ENCODE measurements at regions not wholly inside any gene's neighbourhood (a gene's known extent, or its start where the extent isn't known, plus 50 kb on each side); places are given as distances from the start of the nearest gene placed in this dataset.

DNA sequence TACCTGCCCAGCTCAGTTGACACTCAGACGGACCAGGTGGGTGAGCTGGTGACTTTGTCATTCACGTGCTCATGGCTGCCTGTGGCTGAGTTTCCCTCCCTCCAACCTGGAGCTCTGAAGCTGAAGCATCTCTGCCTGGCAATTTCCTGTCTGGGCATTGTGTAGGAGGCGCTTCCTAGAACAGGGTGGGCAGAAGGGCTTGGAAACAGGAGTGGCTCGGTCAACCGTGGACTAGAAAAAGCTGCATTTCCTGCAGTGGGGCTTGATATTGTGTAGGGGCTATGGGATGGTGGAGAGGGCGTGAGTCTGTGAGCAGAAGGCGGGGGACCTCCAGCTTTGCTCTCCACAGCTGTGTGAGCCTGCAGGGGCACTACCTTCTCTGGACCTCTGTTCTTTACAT lies 278.3 kb downstream of the TEX29 start:
- Histone ChIP-seq H3K9me2 (replicated peaks; ENCODE audit: control insufficient read depth, low read length) (no peaks in the 10 kb centered on the region), H3K27ac (ENCODE audit: low read depth, low read length) (no peak overlapping the region), H3K27me3 (ENCODE audit: control insufficient read depth, low read length) (no peaks in the 10 kb centered on the region), H3K79me2 (ENCODE audit: control insufficient read depth, low read length) (no peaks in the 10 kb centered on the region), H3K4me3 (ENCODE audit: low read length) (no peak overlapping the region), H3K36me3 (ENCODE audit: control insufficient read depth, low read length) (no peaks in the 10 kb centered on the region), H3K4me2 (ENCODE audit: low read length) (no peak overlapping the region), H3K9me3 (ENCODE audit: control insufficient read depth, insufficient read depth, low read length) (no peaks in the 10 kb centered on the region), H3K4me1 (ENCODE audit: control insufficient read depth, low read length) (no peaks in the 10 kb centered on the region), H3F3A (ENCODE audit: control insufficient read depth, insufficient read depth) (no peaks in the 10 kb centered on the region), H4K20me1 (ENCODE audit: control insufficient read depth, insufficient read depth, low read depth, low read length) (no peaks in the 10 kb centered on the region)
- TF ChIP-seq EZH2phosphoT487 (IDR thresholded peaks at IDR 0.05; ENCODE audit: borderline replicate concordance, low read length), result no peak
- TF ChIP-seq, protein P1, sequence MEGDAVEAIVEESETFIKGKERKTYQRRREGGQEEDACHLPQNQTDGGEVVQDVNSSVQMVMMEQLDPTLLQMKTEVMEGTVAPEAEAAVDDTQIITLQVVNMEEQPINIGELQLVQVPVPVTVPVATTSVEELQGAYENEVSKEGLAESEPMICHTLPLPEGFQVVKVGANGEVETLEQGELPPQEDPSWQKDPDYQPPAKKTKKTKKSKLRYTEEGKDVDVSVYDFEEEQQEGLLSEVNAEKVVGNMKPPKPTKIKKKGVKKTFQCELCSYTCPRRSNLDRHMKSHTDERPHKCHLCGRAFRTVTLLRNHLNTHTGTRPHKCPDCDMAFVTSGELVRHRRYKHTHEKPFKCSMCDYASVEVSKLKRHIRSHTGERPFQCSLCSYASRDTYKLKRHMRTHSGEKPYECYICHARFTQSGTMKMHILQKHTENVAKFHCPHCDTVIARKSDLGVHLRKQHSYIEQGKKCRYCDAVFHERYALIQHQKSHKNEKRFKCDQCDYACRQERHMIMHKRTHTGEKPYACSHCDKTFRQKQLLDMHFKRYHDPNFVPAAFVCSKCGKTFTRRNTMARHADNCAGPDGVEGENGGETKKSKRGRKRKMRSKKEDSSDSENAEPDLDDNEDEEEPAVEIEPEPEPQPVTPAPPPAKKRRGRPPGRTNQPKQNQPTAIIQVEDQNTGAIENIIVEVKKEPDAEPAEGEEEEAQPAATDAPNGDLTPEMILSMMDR (IDR thresholded peaks at IDR 0.05; ENCODE audit: low read depth, low read length, poor library complexity, severe bottlenecking), result no peak

DNA sequence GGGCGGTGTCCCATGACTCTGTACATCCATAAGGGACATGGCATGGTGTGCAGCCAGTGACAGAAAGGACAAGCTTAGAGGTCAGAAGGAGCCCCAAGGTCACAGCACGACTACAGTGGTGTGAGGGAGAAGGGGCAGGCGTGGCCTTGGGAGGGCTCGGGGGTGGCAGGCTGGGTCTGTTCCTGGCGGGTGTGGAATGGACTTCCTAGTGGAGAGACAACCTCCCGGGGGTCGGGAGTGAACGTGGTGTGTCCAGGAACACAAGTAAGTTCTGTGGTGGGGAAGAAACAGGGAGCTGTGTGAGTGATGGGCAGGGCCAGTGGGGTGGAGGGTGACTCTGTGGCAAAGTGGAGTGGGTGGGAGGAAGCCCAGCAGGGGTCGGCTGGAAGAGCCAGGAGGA lies 279.3 kb downstream of the TEX29 start:
- Histone ChIP-seq H3K4me3 (ENCODE audit: low read length) (no peak overlapping the region), H3K27me3 (ENCODE audit: control insufficient read depth, low read length) (no peaks in the 10 kb centered on the region), H3K36me3 (ENCODE audit: control insufficient read depth, low read length) (no peaks in the 10 kb centered on the region), H3K79me2 (ENCODE audit: control insufficient read depth, low read length) (no peaks in the 10 kb centered on the region), H3K4me2 (ENCODE audit: low read length) (no peak overlapping the region), H3F3A (ENCODE audit: control insufficient read depth, insufficient read depth) (no peaks in the 10 kb centered on the region), H4K20me1 (ENCODE audit: control insufficient read depth, insufficient read depth, low read depth, low read length) (no peaks in the 10 kb centered on the region), H3K9me3 (ENCODE audit: control insufficient read depth, insufficient read depth, low read length) (no peaks in the 10 kb centered on the region), H3K4me1 (ENCODE audit: control insufficient read depth, low read length) (no peaks in the 10 kb centered on the region), H3K27ac (ENCODE audit: low read depth, low read length) (no peak overlapping the region), H3K9me2 (replicated peaks; ENCODE audit: control insufficient read depth, low read length) (no peaks in the 10 kb centered on the region)
- TF ChIP-seq, protein P1 (IDR thresholded peaks at IDR 0.05; ENCODE audit: low read depth, low read length, poor library complexity, severe bottlenecking), result no peak
- TF ChIP-seq EZH2phosphoT487 (IDR thresholded peaks at IDR 0.05; ENCODE audit: borderline replicate concordance, low read length), result no peak

DNA sequence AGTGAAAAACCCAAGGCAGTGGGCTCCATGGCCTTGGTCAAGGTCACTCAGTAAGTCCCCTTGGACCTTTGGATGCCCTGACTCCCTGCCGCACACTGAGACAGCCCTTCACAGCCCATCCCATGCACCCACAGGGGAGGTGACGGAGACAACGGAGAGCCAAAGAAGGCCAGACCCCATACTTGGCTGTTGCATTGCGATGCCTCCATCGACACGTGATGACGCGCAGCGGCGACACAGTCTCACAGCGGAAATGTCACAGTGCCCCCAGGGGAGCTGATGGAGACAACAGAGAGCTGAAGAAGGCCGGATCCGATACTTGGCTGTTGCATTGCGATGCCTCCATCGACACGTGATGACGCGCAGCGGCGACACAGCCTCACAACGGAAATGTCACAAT lies 282.4 kb downstream of the TEX29 start:
- no peak overlapping the region for H3K27ac ChIP-seq (ENCODE audit: low read depth, low read length)
- H3K4me3 ChIP-seq (ENCODE audit: low read length), result no peak overlapping the region
- no peaks in the 10 kb centered on the region for H3F3A ChIP-seq (ENCODE audit: control insufficient read depth, insufficient read depth)
- no peaks in the 10 kb centered on the region for H3K9me3 ChIP-seq (ENCODE audit: control insufficient read depth, insufficient read depth, low read length)
- no peaks in the 10 kb centered on the region for H3K27me3 ChIP-seq (ENCODE audit: control insufficient read depth, low read length)
- no peaks in the 10 kb centered on the region for H3K36me3 ChIP-seq (ENCODE audit: control insufficient read depth, low read length)
- H3K4me1 ChIP-seq (ENCODE audit: control insufficient read depth, low read length), result no peaks in the 10 kb centered on the region
- H3K9me2 ChIP-seq (replicated peaks; ENCODE audit: control insufficient read depth, low read length), result no peaks in the 10 kb centered on the region
- H4K20me1 ChIP-seq (ENCODE audit: control insufficient read depth, insufficient read depth, low read depth, low read length), result no peaks in the 10 kb centered on the region
- H3K79me2 ChIP-seq (ENCODE audit: control insufficient read depth, low read length), result no peaks in the 10 kb centered on the region
- H3K4me2 ChIP-seq (ENCODE audit: low read length), result no peak overlapping the region
- TF ChIP-seq, protein P1 (IDR thresholded peaks at IDR 0.05; ENCODE audit: low read depth, low read length, poor library complexity, severe bottlenecking), result no peak
- TF ChIP-seq EZH2phosphoT487 (IDR thresholded peaks at IDR 0.05; ENCODE audit: borderline replicate concordance, low read length), result no peak

DNA sequence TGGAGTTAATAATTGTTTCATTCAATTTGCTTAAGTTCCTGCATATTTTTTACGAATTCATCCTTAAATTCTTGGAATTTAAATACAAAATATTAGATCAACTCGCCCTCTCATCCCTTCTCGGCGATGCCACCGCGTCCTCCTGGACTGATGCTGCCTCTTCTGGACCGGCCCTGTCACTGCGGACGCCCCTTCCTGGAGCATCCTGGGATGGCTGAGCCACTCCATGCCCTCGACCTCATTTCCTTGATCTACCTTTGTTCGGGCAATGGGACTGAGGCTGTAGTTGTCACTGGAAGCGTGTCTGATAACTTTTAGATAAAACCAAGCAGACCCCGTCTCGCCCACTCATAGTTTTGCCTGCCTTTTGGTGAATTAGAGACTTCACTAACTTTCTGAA lies 283.7 kb downstream of the TEX29 start:
- Histone ChIP-seq H3K4me1 (ENCODE audit: control insufficient read depth, low read length) (no peaks in the 10 kb centered on the region), H3K9me2 (replicated peaks; ENCODE audit: control insufficient read depth, low read length) (no peaks in the 10 kb centered on the region), H3K36me3 (ENCODE audit: control insufficient read depth, low read length) (no peaks in the 10 kb centered on the region), H3K27me3 (ENCODE audit: control insufficient read depth, low read length) (no peaks in the 10 kb centered on the region), H3K79me2 (ENCODE audit: control insufficient read depth, low read length) (no peaks in the 10 kb centered on the region), H3F3A (ENCODE audit: control insufficient read depth, insufficient read depth) (no peaks in the 10 kb centered on the region), H3K4me3 (ENCODE audit: low read length) (no peak overlapping the region), H3K4me2 (ENCODE audit: low read length) (no peak overlapping the region), H3K9me3 (ENCODE audit: control insufficient read depth, insufficient read depth, low read length) (no peaks in the 10 kb centered on the region), H3K27ac (ENCODE audit: low read depth, low read length) (no peak overlapping the region), H4K20me1 (ENCODE audit: control insufficient read depth, insufficient read depth, low read depth, low read length) (no peaks in the 10 kb centered on the region)
- TF ChIP-seq, protein P1 (IDR thresholded peaks at IDR 0.05; ENCODE audit: low read depth, low read length, poor library complexity, severe bottlenecking), result no peak
- no peak for TF ChIP-seq EZH2phosphoT487 (IDR thresholded peaks at IDR 0.05; ENCODE audit: borderline replicate concordance, low read length)

Data from DOHH2 (cell line).